C4-2B (cell line): ENCODE measurements at regions not wholly inside any gene's neighbourhood (a gene's known extent, or its start where the extent isn't known, plus 50 kb on each side); places are given as distances from the start of the nearest gene placed in this dataset.

Experiments
- H3K27ac ChIP-seq: fragments of 450-650 bp; 2 replicates; pipeline ENCODE4 v1.5.1; 2017
- ZFX ChIP-seq: fragments of 450-650 bp; IDR thresholded peaks from 2 replicates; pipeline ENCODE4 v1.6.1; 2017
- TF ChIP-seq, protein P1 (sequence below): fragments of 450-650 bp; conservative IDR thresholded peaks from 2 replicates; pipeline ENCODE4 v1.5.1; 2017; ENCODE audit warnings: mild to moderate bottlenecking

GRCh38 chr9:87076825-87077224 lies 129.5 kb upstream of the GAS1 start:
- no peak overlapping the region for H3K27ac ChIP-seq
- TF ChIP-seq, protein P1, sequence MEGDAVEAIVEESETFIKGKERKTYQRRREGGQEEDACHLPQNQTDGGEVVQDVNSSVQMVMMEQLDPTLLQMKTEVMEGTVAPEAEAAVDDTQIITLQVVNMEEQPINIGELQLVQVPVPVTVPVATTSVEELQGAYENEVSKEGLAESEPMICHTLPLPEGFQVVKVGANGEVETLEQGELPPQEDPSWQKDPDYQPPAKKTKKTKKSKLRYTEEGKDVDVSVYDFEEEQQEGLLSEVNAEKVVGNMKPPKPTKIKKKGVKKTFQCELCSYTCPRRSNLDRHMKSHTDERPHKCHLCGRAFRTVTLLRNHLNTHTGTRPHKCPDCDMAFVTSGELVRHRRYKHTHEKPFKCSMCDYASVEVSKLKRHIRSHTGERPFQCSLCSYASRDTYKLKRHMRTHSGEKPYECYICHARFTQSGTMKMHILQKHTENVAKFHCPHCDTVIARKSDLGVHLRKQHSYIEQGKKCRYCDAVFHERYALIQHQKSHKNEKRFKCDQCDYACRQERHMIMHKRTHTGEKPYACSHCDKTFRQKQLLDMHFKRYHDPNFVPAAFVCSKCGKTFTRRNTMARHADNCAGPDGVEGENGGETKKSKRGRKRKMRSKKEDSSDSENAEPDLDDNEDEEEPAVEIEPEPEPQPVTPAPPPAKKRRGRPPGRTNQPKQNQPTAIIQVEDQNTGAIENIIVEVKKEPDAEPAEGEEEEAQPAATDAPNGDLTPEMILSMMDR = no peak
- TF ChIP-seq ZFX = no peak

DNA sequence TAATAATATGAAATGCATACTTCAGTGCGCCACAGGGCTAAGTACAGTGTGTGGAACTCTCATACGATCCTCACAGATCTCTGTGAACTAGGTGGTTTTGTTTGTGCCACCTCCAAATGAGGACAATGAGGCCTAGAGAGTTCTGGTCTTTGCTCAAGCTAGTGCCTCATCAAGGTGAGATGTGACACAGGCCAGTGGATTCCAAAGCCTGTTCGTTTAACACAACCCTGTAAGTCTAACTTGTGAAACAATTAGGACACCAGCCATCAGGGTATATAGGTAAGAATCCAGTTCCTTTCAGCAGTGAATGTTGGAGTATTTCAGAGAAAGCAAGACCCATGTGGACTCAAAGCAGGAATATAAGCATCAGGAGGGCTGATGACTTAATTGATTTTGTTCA lies 130.7 kb upstream of the GAS1 start:
- TF ChIP-seq ZFX = no peak
- TF ChIP-seq, protein P1 = no peak
- no peak overlapping the region for H3K27ac ChIP-seq

DNA sequence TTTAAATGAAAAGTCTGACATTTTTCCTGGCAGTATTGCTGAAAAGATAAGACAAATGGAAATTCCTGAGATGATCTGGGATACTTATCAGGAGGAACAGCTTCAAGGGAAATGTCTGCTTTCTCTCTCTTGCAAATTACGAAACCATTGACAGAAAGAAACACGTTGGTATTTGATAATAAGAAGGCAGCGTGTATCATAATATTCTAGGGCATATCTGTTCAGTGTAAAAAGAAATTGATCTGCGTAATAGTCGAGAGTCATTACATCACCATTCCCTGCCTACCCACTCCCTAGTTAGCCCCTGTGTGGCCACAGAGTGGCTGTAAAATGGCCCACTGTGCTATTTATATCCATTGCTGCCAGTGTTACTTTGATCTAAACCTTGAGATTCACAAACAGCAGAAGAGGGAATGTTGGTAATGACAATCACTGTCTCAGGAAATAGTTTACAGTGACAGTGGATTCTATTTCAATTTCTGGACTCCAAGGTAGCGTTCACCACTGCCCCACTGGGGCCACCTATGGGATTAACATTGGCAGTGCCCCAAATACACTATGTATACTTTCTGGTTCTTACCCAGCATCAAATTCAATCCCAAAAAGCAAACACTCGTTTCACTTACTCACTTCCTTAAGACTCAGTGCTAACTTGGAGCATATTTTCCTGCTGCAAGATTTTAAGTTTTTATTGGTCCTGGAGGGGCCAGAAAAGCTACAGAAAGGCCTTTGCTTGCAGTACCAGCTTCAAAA lies 133.4 kb upstream of the GAS1 start:
- H3K27ac ChIP-seq = no peak overlapping the region
- TF ChIP-seq ZFX = no peak
- TF ChIP-seq, protein P1 = peak; percentile 64

DNA sequence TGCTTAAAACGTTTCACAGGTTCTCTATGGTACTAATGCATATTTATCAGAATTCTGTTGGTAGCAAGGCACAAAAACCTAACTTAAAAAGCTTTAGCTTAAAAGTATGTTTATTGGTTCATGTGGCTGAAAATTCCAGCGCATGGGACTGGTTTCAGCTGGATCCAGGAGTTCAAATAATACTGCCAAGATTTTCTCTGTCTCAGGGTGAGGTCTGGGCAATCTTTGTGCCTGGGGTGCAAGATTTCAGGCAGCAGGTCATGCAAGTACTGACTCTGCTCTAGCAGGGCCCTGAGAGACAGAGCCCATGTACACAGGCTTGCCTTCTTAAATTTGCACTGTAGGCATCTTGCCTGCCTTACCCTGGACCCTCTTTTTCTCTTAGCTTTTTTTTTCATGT lies 134.2 kb upstream of the GAS1 start:
- no peak overlapping the region for H3K27ac ChIP-seq
- TF ChIP-seq ZFX = no peak
- TF ChIP-seq, protein P1 = no peak

- H3K27ac ChIP-seq = no peak overlapping the region
- no peak for TF ChIP-seq ZFX
- TF ChIP-seq, protein P1 = no peak
Measured at GRCh38 chr9:87083986-87084385, 136.7 kb upstream of the GAS1 start.

DNA sequence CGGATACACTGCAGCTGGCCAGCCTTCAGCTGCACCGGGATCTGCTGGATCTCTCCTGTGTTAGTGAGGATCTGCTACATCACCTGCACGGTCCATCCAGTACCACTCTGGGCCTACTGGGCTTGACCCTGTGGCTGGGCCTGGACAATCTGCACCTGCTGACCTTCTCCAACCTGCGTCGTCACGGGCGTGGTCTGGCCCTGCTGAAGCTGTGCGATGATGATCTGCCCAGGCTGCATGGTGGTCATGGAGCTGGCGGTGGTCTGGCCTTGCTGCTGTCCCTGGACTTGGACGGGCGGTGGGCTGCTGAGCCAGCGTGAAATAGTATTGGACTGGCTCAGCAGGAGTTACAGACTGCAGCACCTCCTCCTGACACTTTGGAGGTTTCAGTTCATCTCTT lies 137.1 kb upstream of the GAS1 start:
- H3K27ac ChIP-seq = no peak overlapping the region
- TF ChIP-seq, protein P1 = no peak
- no peak for TF ChIP-seq ZFX

DNA sequence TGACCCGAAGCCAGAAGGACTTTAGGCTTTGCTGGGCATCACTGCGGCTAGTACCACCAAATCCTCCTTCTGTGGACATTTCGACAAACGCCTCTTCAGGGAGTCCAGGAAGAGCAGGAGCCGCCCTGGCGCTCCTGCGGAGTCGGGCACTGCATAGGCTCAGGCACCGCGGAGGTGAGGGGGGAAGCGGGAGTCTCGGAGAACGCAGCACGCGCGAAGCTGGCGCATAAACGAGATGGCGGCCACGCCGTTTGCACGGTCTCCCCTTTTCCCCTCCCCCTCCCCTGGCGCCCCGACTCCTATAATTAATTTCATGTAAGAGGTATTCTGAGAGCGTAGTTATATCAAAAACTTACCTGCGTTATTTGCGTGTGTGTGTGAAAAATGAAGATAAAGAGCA lies 137.8 kb upstream of the GAS1 start:
- TF ChIP-seq ZFX = no peak
- TF ChIP-seq, protein P1 = no peak

More for the DNA sequence above, 137.8 kb upstream of the GAS1 start:
- H3K27ac ChIP-seq = no peak overlapping the region
